ENCODE measurements at regions not wholly inside any gene's neighbourhood (a gene's known extent, or its start where the extent isn't known, plus 50 kb on each side); places are given as distances from the start of the nearest gene placed in this dataset.

DNA sequence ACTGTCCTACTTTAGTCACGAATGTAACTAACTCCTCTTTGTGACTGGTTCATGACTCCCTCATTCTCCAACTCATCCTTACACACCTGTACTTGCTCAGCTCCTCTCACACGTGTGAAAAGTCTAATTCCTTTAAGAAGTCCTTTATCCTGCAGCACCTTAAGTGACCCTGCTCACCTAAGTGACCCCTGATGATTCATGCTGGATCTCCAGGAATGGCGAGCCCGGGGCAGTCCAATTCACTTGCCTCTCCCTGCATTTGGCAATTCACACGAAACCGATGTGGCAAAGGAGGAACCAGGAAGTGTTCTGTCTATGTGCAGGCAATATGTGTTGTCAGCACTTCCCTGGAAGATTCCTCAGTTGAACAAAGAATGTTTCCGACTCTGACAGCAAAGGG, 189.8 kb upstream of the NABP1 start:
- DNase-seq = no peak
- Histone ChIP-seq H4K20me1 (ENCODE audit: low read length) (no peaks in the 10 kb centered on the region), H3K4me3 (ENCODE audit: low read length) (no peak overlapping the region), H3K4me1 (ENCODE audit: insufficient read depth, low read length) (peaks cover 12% of the 10 kb centered on the region), H3F3A (ENCODE audit: low read length, unreplicated experiment) (no peaks in the 10 kb centered on the region), H3K36me3 (ENCODE audit: low read depth, low read length) (no peaks in the 10 kb centered on the region), H3K79me2 (ENCODE audit: low read length) (no peaks in the 10 kb centered on the region), H3K27me3 (ENCODE audit: low read length) (no peaks in the 10 kb centered on the region), H3K4me2 (ENCODE audit: low read length) (no peak overlapping the region), H3K27ac (ENCODE audit: low read length) (no peak overlapping the region), H3K9ac (ENCODE audit: low read length) (no peak overlapping the region), H3K9me2 (replicated peaks; ENCODE audit: low read length) (no peaks in the 10 kb centered on the region), H3K9me3 (ENCODE audit: low read length) (0 out of 2 replicates have a peak, but pooled peaks cover 7% of the 10 kb centered on the region), H2AFZ (ENCODE audit: low read length) (no peak overlapping the region)
- POLR2A ChIA-PET (ENCODE audit: unreplicated experiment) = interaction anchor here (0.5 kb wide), 1 partner anchor 310 kb away, joined by 3 read pairs; no protein-coding TSS in a partner anchor
- ATAC-seq = no peak
- CTCF ChIA-PET = no interaction called here
- TF ChIP-seq, protein P1, sequence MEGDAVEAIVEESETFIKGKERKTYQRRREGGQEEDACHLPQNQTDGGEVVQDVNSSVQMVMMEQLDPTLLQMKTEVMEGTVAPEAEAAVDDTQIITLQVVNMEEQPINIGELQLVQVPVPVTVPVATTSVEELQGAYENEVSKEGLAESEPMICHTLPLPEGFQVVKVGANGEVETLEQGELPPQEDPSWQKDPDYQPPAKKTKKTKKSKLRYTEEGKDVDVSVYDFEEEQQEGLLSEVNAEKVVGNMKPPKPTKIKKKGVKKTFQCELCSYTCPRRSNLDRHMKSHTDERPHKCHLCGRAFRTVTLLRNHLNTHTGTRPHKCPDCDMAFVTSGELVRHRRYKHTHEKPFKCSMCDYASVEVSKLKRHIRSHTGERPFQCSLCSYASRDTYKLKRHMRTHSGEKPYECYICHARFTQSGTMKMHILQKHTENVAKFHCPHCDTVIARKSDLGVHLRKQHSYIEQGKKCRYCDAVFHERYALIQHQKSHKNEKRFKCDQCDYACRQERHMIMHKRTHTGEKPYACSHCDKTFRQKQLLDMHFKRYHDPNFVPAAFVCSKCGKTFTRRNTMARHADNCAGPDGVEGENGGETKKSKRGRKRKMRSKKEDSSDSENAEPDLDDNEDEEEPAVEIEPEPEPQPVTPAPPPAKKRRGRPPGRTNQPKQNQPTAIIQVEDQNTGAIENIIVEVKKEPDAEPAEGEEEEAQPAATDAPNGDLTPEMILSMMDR (conservative IDR thresholded peaks at IDR 0.05; ENCODE audit: low read depth, low read length) = no peak
- TF ChIP-seq EZH2phosphoT487 (IDR thresholded peaks at IDR 0.05; ENCODE audit: borderline replicate concordance, low read length) (no peak), EZH2 (IDR thresholded peaks at IDR 0.05; ENCODE audit: low read length, unreplicated experiment) (no peak)
- BruUV-seq (replicated peaks) = no TSS peak
- intact Hi-C loops (cut with micrococcal nuclease) = loop anchor here (5.0 kb wide), 1 partner anchor 76 kb away; no protein-coding TSS in a partner anchor

DNA sequence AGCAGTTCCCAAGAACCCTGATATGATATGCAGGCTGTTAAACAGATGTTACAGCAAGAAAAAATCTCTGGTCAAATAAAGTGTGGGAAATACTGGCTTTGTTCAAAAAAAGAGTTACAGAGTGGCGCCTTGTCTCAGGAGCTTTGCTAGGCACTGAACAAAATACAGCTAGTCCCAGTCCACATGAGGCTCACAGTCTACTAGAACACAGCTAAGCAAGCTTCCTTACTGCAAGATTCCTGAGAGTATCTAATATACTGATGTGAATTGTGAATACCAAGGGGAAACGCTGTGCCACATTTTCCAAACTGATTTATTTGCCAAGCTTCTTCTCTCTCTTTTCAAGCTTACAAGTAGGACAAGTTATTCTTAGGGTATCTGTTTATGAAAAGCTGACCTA, 188.8 kb upstream of the NABP1 start:
- Histone ChIP-seq H3K9me2 (replicated peaks; ENCODE audit: low read length) (no peaks in the 10 kb centered on the region), H3K4me2 (ENCODE audit: low read length) (no peak overlapping the region), H3K27me3 (ENCODE audit: low read length) (no peaks in the 10 kb centered on the region), H3K27ac (ENCODE audit: low read length) (no peak overlapping the region), H3K9me3 (ENCODE audit: low read length) (no peaks in the 10 kb centered on the region), H3K79me2 (ENCODE audit: low read length) (no peaks in the 10 kb centered on the region), H4K20me1 (ENCODE audit: low read length) (no peaks in the 10 kb centered on the region), H3K4me3 (ENCODE audit: low read length) (no peak overlapping the region), H3K36me3 (ENCODE audit: low read depth, low read length) (no peaks in the 10 kb centered on the region), H2AFZ (ENCODE audit: low read length) (no peak overlapping the region), H3F3A (ENCODE audit: low read length, unreplicated experiment) (no peaks in the 10 kb centered on the region), H3K9ac (ENCODE audit: low read length) (no peak overlapping the region), H3K4me1 (ENCODE audit: insufficient read depth, low read length) (peaks cover 12% of the 10 kb centered on the region)
- CTCF ChIA-PET = no interaction called here
- BruUV-seq (replicated peaks) = no TSS peak
- no peak for TF ChIP-seq EZH2phosphoT487 (IDR thresholded peaks at IDR 0.05; ENCODE audit: borderline replicate concordance, low read length)
- TF ChIP-seq, protein P1 (conservative IDR thresholded peaks at IDR 0.05; ENCODE audit: low read depth, low read length) = no peak
- no peak for TF ChIP-seq EZH2 (IDR thresholded peaks at IDR 0.05; ENCODE audit: low read length, unreplicated experiment)
- no peak for DNase-seq
- no peak for ATAC-seq
- POLR2A ChIA-PET (ENCODE audit: unreplicated experiment) = interaction anchor here (0.5 kb wide), 1 partner anchor 469 kb away, joined by 4 read pairs; no protein-coding TSS in a partner anchor
- intact Hi-C loops (cut with micrococcal nuclease) = loop anchor here (5.0 kb wide), 1 partner anchor 77 kb away; no protein-coding TSS in a partner anchor

DNA sequence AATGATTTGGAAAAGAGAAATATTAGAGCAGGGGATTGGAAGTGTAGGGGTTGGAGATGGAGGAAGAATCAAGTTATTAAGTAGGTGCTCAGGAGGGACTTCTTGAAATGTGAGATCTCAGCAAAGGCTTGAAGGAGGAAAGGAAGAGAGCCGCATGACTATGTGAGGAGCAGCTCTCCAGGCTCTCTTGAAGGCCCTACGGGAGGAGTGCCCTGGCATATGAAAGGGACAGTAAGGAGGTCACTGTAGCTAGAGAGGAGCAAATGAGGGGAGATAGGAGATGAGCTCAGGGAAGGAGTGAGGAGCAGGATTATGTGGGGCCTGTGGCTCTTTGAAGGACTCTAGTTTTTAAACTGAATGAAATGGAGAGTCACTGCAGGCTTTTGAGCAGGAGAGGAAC, 181.1 kb upstream of the NABP1 start:
- H3K4me2 ChIP-seq (ENCODE audit: low read length) = no peak overlapping the region
- H3F3A ChIP-seq (ENCODE audit: low read length, unreplicated experiment) = no peaks in the 10 kb centered on the region
- no TSS peak for BruUV-seq (replicated peaks)
- intact Hi-C loops (cut with micrococcal nuclease) = no loop called here
- H3K9me3 ChIP-seq (ENCODE audit: low read length) = no peaks in the 10 kb centered on the region
- no peak for TF ChIP-seq EZH2phosphoT487 (IDR thresholded peaks at IDR 0.05; ENCODE audit: borderline replicate concordance, low read length)
- TF ChIP-seq, protein P1 (conservative IDR thresholded peaks at IDR 0.05; ENCODE audit: low read depth, low read length) = no peak
- no peak for TF ChIP-seq EZH2 (IDR thresholded peaks at IDR 0.05; ENCODE audit: low read length, unreplicated experiment)
- CTCF ChIA-PET = no interaction called here
- no peak for ATAC-seq
- POLR2A ChIA-PET (ENCODE audit: unreplicated experiment) = interaction anchor here (0.6 kb wide), 1 partner anchor 274 kb away, joined by 6 read pairs; no protein-coding TSS in a partner anchor
- H3K27me3 ChIP-seq (ENCODE audit: low read length) = no peaks in the 10 kb centered on the region
- H3K36me3 ChIP-seq (ENCODE audit: low read depth, low read length) = no peaks in the 10 kb centered on the region
- H3K9me2 ChIP-seq (replicated peaks; ENCODE audit: low read length) = no peaks in the 10 kb centered on the region
- H3K4me1 ChIP-seq (ENCODE audit: insufficient read depth, low read length) = peaks cover 10% of the 10 kb centered on the region
- no peak overlapping the region for H3K9ac ChIP-seq (ENCODE audit: low read length)
- DNase-seq = no peak
- no peak overlapping the region for H3K27ac ChIP-seq (ENCODE audit: low read length)
- H2AFZ ChIP-seq (ENCODE audit: low read length) = no peak overlapping the region
- no peaks in the 10 kb centered on the region for H4K20me1 ChIP-seq (ENCODE audit: low read length)
- no peak overlapping the region for H3K4me3 ChIP-seq (ENCODE audit: low read length)
- no peaks in the 10 kb centered on the region for H3K79me2 ChIP-seq (ENCODE audit: low read length)
